SK-N-SH treated with all-trans-retinoic acid at 6 μM for 48 hours (cell line): ENCODE measurements at regions not wholly inside any gene's neighbourhood (a gene's known extent, or its start where the extent isn't known, plus 50 kb on each side); places are given as distances from the start of the nearest gene placed in this dataset.

Experiments
- ARNTL ChIP-seq: fragments of 450-650 bp; formaldehyde crosslinking; IDR thresholded peaks from 2 replicates; pipeline ENCODE4 v1.5.0; 2020; ENCODE audit warnings: low read depth, mild to moderate bottlenecking, moderate library complexity, borderline replicate concordance
- ISL1 ChIP-seq: fragments of 250-450 bp; sonication (Bioruptor Pico); IDR thresholded peaks from 2 replicates; pipeline ENCODE4 v2.1.2; 2022; ENCODE audit warnings: mild to moderate bottlenecking, moderate library complexity
- RARB ChIP-seq: fragments of 250-450 bp; sonication (Bioruptor Pico); IDR thresholded peaks from 2 replicates; pipeline ENCODE4 v1.8.0; 2021; ENCODE audit warnings: mild to moderate bottlenecking, moderate library complexity
- SNAI2 ChIP-seq: fragments of 250-450 bp; sonication (Bioruptor Pico); IDR thresholded peaks from 2 replicates; pipeline ENCODE4 v1.5.0; 2020; ENCODE audit warnings: mild to moderate bottlenecking, moderate library complexity
- TOX ChIP-seq: fragments of 250-450 bp; sonication (Bioruptor Pico); IDR thresholded peaks from 2 replicates; pipeline ENCODE4 v1.8.0; 2021; ENCODE audit warnings: mild to moderate bottlenecking, moderate library complexity, borderline replicate concordance
- ZC3H10 ChIP-seq: fragments of 250-450 bp; sonication (Bioruptor Pico); IDR thresholded peaks from 2 replicates; pipeline ENCODE4 v1.5.1; 2021; ENCODE audit warnings: mild to moderate bottlenecking, moderate library complexity
- ZFP3 ChIP-seq: fragments of 250-450 bp; sonication (Bioruptor Pico); IDR thresholded peaks from 2 replicates; pipeline ENCODE4 v1.5.0; 2020; ENCODE audit warnings: mild to moderate bottlenecking, moderate library complexity
- ZNF70 ChIP-seq: fragments of 450-650 bp; formaldehyde crosslinking; IDR thresholded peaks from 2 replicates; pipeline ENCODE4 v1.5.0; 2020; ENCODE audit warnings: mild to moderate bottlenecking, moderate library complexity
- TF ChIP-seq, protein P1 (sequence below): fragments of 250-450 bp; sonication (Bioruptor Pico); IDR thresholded peaks from 2 replicates; pipeline ENCODE4 v1.5.1; 2020; ENCODE audit warnings: low read depth, mild to moderate bottlenecking, moderate library complexity
- TF ChIP-seq, protein P2 (sequence below): fragments of 250-450 bp; sonication (Bioruptor Pico); IDR thresholded peaks from 2 replicates; pipeline ENCODE4 v1.8.0; 2020; ENCODE audit warnings: mild to moderate bottlenecking, moderate library complexity, borderline replicate concordance

DNA sequence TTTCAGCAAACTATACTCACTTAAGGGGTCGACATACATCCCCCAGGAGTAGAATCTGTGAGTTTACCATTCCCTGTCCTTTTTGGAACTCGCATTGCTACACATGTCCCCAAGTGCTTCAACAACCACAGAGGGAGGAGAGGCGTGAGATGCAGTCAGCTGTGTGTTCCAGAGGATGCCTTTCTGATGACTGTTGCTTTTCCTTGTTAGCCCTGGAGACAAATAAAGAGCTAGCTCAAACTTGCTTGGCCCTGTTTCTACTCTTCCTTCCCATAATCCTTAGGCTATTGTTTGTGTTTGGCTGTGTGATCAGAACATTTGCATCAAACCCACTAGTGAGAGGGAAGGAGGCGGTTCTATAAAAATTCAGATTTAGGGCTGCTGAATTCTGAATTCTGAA lies 264.0 kb downstream of the ENGASE start:
- TF ChIP-seq SNAI2 (no peak), ZC3H10 (CRISPR knock-in tag) (no peak), ISL1 (CRISPR knock-in tag) (no peak), ZFP3 (CRISPR knock-in tag) (no peak), RARB (CRISPR knock-in tag) (no peak), ZNF70 (CRISPR knock-in tag) (no peak), TOX (CRISPR knock-in tag) (no peak), ARNTL (CRISPR knock-in tag) (no peak)
- TF ChIP-seq, protein P1, sequence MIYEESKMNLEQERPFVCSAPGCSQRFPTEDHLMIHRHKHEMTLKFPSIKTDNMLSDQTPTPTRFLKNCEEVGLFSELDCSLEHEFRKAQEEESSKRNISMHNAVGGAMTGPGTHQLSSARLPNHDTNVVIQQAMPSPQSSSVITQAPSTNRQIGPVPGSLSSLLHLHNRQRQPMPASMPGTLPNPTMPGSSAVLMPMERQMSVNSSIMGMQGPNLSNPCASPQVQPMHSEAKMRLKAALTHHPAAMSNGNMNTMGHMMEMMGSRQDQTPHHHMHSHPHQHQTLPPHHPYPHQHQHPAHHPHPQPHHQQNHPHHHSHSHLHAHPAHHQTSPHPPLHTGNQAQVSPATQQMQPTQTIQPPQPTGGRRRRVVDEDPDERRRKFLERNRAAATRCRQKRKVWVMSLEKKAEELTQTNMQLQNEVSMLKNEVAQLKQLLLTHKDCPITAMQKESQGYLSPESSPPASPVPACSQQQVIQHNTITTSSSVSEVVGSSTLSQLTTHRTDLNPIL (CRISPR knock-in tag) = no peak
- TF ChIP-seq, protein P2, sequence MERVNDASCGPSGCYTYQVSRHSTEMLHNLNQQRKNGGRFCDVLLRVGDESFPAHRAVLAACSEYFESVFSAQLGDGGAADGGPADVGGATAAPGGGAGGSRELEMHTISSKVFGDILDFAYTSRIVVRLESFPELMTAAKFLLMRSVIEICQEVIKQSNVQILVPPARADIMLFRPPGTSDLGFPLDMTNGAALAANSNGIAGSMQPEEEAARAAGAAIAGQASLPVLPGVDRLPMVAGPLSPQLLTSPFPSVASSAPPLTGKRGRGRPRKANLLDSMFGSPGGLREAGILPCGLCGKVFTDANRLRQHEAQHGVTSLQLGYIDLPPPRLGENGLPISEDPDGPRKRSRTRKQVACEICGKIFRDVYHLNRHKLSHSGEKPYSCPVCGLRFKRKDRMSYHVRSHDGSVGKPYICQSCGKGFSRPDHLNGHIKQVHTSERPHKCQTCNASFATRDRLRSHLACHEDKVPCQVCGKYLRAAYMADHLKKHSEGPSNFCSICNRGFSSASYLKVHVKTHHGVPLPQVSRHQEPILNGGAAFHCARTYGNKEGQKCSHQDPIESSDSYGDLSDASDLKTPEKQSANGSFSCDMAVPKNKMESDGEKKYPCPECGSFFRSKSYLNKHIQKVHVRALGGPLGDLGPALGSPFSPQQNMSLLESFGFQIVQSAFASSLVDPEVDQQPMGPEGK (CRISPR knock-in tag) = no peak
